Posterior vena cava (tissue), 2 donors: ENCODE measurements at regions not wholly inside any gene's neighbourhood (a gene's known extent, or its start where the extent isn't known, plus 50 kb on each side); places are given as distances from the start of the nearest gene placed in this dataset.

Source experiments
- DNase-seq: peaks from one replicate; pipeline ENCODE4 v3.0.0-alpha.2; 2020; ENCODE audit warnings: low spot score
- intact Hi-C, 2 donors: fragments of 100-400 bp; cut with DNase I; formaldehyde crosslinking; loops; one replicate each; pipeline versions ENCODE4 v1.14.1 to v1.14.2; 2022 to 2023
- donor health status: DM: yes; HTN: yes; CAD: no.
- donor health status: DM: yes; HTN: yes; CAD: no.

GRCh38 chr10:107666214-107666613 is 501.7 kb upstream of the SORCS1 start:
- no peak for DNase-seq
- intact Hi-C loops, result no loop called here

GRCh38 chr10:107665459-107665858 is 501.0 kb upstream of the SORCS1 start:
- intact Hi-C loops, result no loop called here
- DNase-seq, result no peak

- intact Hi-C loops, result no loop called here
- no peak for DNase-seq
These were observed 493.3 kb upstream of the SORCS1 start for GRCh38 chr10:107657851-107658250.

GRCh38 chr10:107656932-107657331 is 492.4 kb upstream of the SORCS1 start:
- DNase-seq, result no peak
- intact Hi-C loops, result no loop called here

GRCh38 chr10:107653832-107654287 is 489.4 kb upstream of the SORCS1 start:
- intact Hi-C loops, result loop anchor here in 1 of 2 donors (5.0 kb wide), 2 partner anchors 592 to 1712 kb away; no protein-coding TSS in a partner anchor
- DNase-seq, result no peak

- DNase-seq, result no peak
- intact Hi-C loops, result loop anchor here in 1 of 2 donors (5.0 kb wide), 2 partner anchors 589 to 1709 kb away; no protein-coding TSS in a partner anchor
These were observed 486.4 kb upstream of the SORCS1 start for GRCh38 chr10:107650939-107651338.

GRCh38 chr10:107649249-107649648 is 484.7 kb upstream of the SORCS1 start:
- intact Hi-C loops, result no loop called here
- no peak for DNase-seq

- no peak for DNase-seq
- intact Hi-C loops, result no loop called here
These were observed 483.0 kb upstream of the SORCS1 start for GRCh38 chr10:107647462-107647861.

- intact Hi-C loops, result no loop called here
These were observed 467.4 kb upstream of the SORCS1 start for GRCh38 chr10:107631876-107632275.

GRCh38 chr10:107626862-107627261 is 462.4 kb upstream of the SORCS1 start:
- no peak for DNase-seq
- intact Hi-C loops, result no loop called here

More at GRCh38 chr10:107631876-107632275, 467.4 kb upstream of the SORCS1 start:
- DNase-seq, result no peak

GRCh38 chr10:107623292-107623691 is 458.8 kb upstream of the SORCS1 start:
- DNase-seq, result no peak
- intact Hi-C loops, result no loop called here

GRCh38 chr10:107619139-107619538 is 454.6 kb upstream of the SORCS1 start:
- no peak for DNase-seq
- intact Hi-C loops, result no loop called here

GRCh38 chr10:107618504-107618994 is 454.0 kb upstream of the SORCS1 start:
- no peak for DNase-seq
- intact Hi-C loops, result no loop called here

- intact Hi-C loops, result no loop called here
- no peak for DNase-seq
These were observed 452.2 kb upstream of the SORCS1 start for GRCh38 chr10:107616463-107617410.

- DNase-seq, result no peak
- intact Hi-C loops, result no loop called here
These were observed 451.5 kb upstream of the SORCS1 start for GRCh38 chr10:107616031-107616430.

GRCh38 chr10:107614939-107615685 is 450.6 kb upstream of the SORCS1 start:
- intact Hi-C loops, result no loop called here
- DNase-seq, result no peak

- intact Hi-C loops, result no loop called here
- DNase-seq, result no peak
These were observed 446.6 kb upstream of the SORCS1 start for GRCh38 chr10:107611115-107611514.

GRCh38 chr10:107589081-107589480 is 424.6 kb upstream of the SORCS1 start:
- intact Hi-C loops, result no loop called here
- no peak for DNase-seq

GRCh38 chr10:107585630-107586029 is 421.1 kb upstream of the SORCS1 start:
- DNase-seq, result no peak
- intact Hi-C loops, result no loop called here

- intact Hi-C loops, result no loop called here
- DNase-seq, result no peak
These were observed 419.5 kb upstream of the SORCS1 start for GRCh38 chr10:107583974-107584373.
